CD4-positive, alpha-beta T cell treated with Interferon gamma for 1 hour (primary cell): ENCODE measurements at regions not wholly inside any gene's neighbourhood (a gene's known extent, or its start where the extent isn't known, plus 50 kb on each side); places are given as distances from the start of the nearest gene placed in this dataset.
"Not testable (repeated sequence)": the region's sequence is repeated elsewhere in the genome, so short reads cannot be mapped to it uniquely, and the experiment has no call there.

ENCODE experiments used
- DNase-seq: peaks from one replicate; pipeline ENCODE4 v3.0.0-alpha.2; 2020

DNA sequence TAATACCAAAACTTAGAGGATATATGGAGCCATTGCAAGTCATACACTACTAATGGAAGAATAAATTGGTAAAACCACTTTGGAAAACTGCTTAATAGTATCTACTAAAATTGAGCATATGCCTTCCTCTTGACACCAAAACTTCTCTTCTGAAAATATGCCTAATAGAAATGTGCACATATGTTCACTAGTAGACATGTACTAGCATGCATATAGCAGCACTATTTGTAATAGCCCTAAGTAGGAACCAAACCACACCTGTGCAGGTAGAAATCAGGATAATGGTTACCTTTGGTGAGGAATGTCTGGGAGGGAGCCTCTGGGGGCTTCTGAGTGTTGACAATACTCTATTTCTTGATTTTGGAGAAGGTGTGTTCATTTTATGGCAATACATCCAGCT lies 424.8 kb upstream of the BTBD3 start:
- no peak for DNase-seq

GRCh38 chr20:11496380-11496779 lies 421.3 kb upstream of the BTBD3 start:
- no peak for DNase-seq

DNA sequence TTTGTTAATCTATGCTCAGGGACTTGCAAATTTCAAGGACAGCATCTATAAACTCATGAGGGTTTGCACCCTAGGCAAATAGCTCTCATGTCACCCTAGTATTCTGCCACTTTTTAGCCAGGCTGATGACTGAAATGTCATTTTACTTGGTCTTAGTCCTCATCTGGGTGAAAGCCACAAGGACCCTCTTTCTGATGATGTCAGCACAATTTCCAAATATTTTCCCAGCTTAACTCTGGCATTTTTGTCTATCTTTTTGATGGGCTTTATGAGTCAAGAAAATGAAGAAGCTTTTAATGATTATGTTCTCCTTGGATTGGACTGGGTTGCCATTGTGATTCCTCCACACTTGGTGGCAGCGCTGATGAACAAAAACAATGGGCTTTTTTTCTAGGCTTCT lies 420.1 kb upstream of the BTBD3 start:
- DNase-seq: no peak

DNA sequence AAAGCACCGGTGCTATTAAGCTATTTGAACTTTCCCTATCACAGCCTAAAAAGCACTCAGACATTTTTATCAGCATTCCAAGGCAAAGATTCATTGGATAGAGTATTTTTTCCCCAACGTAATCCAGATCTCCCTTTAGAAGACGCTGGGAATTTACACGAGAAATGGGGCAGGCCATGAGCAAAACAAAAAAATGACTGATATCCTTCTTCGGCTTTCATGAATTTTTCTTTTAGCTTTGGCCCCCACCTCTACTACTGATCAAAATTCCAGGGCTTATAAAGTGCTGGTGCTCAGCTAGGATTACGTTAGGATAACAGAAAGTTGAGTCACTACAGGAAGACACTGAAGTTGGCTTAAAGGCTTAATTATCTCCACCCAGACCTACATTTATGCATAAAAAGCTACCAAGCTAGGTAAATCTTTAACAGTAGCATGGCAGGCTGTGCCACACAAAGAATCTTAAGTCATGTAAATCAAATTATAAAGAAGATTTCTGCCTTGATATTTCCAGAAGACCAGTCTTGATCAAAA lies 418.5 kb upstream of the BTBD3 start:
- no peak for DNase-seq

GRCh38 chr20:11502061-11502460 lies 415.6 kb upstream of the BTBD3 start:
- DNase-seq: no peak

GRCh38 chr20:11502671-11503070 lies 415.0 kb upstream of the BTBD3 start:
- no peak for DNase-seq

DNA sequence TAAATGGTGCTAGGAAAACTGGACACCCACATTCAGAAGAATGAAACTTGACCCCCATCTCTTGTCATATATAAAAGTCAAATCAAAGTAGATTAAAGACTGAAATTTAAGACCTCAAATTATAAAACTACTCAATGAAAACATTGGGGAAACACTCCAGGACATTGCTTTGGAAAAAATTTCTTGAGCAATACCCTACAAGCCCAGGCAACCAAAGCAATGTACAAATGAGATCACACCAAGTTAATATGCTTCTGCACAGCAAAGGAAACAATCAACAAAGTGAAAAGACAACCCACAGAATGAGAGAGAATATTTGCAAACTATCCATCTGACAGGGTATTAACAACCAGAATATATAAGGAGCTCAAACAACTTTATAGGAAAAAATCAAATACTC lies 407.9 kb upstream of the BTBD3 start:
- no peak for DNase-seq

DNA sequence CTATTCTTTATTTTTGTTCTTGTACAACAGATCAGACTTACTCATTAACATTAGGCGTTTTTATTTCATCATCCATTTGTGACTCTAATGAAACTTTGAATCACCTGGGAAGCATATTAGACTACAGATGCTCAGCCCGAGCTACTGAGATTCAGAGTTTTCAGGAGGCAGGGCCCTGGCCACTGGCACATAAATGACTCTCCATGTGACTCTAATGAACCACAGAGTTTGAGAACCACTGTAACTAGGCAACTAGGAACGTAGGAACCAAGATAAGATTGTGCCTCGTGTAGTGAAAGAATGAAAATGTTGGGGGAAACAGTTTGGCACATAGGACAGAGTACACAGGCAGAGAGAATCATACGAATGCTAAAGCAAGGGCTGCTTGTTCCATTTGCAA lies 405.9 kb upstream of the BTBD3 start:
- DNase-seq: no peak

- DNase-seq: not testable (repeated sequence)
These were observed 404.4 kb upstream of the BTBD3 start for GRCh38 chr20:11513241-11513745.

DNA sequence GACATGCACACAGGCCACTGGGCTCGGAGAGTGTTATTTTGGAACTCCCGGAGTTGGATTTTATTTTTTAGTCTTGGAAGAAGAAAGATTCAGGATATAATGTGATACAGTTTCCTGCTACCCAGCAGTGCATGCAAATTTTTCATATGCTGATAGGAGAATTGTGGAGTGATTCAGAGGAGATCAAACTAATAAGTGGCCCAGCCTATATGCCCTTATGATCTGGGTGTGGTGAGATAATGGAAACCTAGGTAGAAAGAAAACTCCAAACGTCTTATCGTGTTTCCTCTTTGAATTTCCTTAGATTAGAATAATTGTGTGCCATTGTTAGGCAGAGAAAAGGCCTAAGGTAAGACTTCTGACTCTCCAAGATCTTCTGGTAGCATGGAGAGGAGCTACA lies 401.2 kb upstream of the BTBD3 start:
- no peak for DNase-seq

- no peak for DNase-seq
These were observed 397.1 kb upstream of the BTBD3 start for GRCh38 chr20:11520596-11520995.

GRCh38 chr20:11521476-11522365 lies 396.0 kb upstream of the BTBD3 start:
- no peak for DNase-seq

DNA sequence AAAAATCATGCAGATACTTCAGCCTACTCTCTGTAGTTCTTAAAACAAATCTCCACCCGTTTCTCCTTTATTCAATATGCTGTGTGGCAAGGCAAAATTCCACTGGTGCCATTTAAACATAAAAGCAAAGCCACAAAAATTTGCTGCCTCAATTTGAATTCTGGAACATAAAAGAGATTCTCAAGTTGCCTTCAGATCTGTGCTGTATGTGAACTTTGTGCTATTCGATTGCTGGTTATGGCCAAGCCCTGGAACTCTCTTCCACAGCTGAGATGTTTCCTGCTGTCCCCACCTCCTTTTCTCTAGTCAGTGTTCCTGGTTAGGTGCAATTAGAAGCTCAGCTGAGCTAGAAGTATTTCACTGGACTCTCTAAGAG lies 395.3 kb upstream of the BTBD3 start:
- no peak for DNase-seq

GRCh38 chr20:11529047-11529446 lies 388.6 kb upstream of the BTBD3 start:
- no peak for DNase-seq

DNA sequence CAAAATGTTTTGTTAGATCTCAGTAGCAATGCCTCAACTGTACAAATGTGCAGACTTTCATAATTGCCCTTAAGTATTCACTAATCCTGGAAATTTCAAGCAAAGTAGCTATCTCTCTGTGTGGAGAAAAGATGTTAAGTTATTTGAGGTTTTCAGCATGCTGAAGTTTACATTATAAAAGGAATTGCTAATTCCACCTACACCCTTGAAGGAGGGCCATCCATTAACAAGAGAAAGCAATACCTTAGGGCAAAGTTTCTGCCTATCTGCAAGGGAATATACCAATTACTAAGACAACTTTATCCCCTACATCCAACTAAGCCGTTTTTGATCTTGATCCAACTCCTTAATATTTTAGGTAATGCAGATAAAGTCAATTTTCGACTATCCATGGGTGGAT lies 380.7 kb upstream of the BTBD3 start:
- DNase-seq: no peak

GRCh38 chr20:11539450-11539849 lies 378.2 kb upstream of the BTBD3 start:
- DNase-seq: no peak

DNA sequence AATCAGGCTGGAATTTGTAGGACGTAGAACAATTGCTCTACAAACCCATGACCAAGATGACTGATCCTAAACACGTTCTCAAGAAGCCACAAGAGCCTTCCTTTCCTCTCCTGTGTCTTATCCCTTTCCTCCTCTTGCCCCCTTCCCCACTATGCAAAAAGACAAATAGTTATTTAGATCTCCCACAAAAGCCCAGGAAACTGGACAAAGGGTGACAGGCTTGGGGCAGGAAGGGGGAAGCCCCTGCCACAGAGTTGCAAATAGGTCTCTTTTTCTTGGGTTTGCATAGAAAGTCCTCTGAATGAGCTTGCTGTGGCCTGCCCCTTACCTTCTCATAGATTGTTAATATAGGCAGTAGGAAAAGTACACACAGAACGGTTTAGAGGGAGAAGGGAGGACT lies 377.1 kb upstream of the BTBD3 start:
- no peak for DNase-seq

DNA sequence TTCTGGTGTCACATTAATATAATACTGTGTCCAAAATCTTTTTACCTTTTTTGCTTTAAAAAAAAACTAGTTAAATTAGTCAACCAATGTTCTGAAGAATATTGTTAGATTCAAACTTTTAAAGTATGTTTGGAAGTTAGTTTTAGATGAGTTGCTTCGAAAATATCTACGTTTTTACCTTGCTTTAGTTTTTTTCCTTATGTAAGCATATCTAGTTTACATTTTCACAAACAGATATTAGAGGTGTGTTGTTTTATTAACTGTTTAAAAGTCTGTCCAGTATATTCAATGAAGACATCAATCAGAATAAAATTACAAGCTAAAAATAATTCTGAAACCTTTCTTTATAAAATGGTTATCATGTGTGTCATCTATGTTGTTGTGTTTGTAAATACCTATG lies 375.0 kb upstream of the BTBD3 start:
- no peak for DNase-seq

DNA sequence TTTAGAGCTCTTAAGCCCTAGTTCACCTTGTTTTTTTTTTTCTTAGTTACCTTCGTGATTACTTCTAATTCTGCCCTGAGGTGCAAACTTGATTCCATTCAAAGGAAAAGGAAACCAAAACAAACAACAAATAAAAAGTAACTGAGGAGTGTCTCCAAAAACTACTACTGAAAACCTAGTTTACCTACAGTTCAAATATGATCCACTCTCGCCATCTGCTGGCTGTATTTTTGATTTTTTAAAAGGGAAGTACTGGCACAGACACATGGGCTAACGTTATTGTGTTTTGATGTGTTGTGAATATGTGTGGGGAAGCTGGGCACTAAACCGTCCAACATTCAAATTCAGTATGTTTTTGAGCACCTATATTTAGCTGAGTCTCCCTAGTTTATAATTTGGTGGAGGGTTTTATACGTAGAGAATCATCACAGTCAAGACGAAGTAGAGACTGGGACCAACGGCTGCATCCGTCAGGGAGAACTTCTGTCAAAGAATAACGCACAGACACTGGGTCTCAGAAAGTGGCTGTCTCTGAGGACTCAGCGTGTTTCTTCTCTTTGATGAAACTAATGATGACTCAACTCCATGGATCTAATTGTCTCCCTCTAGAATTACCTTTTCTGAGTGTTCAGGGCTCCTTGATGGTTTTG lies 373.5 kb upstream of the BTBD3 start:
- no peak for DNase-seq

- DNase-seq: no peak
These were observed 370.8 kb upstream of the BTBD3 start for GRCh38 chr20:11546939-11547338.

DNA sequence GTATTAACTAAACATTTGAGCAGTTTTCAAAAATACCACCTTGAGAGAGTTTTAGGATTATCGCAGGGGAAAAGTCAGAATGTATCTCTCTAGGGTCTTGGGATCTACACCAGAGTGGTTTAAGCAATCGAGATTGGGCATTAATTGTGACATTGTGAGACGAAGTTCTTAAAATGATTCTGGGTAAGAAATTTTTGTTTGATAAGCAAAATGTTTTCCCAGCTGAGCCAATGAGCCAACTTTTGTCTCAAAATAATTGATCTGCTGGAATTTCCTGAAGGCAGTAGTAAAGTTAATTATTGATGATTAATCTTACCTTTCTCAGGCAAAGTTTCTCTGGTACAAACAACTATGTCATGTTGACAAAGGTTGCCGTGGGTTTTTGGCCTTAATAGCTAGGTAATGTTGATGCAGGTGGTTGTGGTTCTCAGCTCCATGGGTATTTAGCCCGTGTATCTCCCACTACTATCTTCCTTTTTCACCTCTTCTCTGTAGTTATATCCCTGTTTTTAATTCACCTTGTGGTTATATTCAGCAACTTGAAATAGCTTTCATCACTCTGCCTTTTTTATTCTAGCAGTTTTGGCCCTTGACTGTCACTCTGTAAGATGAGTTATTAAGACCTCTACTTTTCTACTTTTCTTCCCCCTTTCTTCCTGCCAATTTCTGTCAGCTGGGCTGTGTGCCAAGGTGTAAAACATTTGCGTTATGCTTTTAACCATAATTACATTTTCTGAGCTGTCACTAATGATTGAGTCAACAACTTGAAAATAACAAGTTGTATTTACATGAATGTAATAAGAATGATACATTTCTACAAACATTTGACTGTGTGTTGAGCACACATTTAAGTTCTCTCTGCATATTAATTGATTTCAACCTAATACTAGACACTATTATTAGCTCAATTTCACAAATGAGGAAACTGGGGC lies 368.3 kb upstream of the BTBD3 start:
- DNase-seq: no peak

GRCh38 chr20:11550657-11551338 lies 366.9 kb upstream of the BTBD3 start:
- no peak for DNase-seq
